HepG2 (cell line): ENCODE measurements at regions not wholly inside any gene's neighbourhood (a gene's known extent, or its start where the extent isn't known, plus 50 kb on each side); places are given as distances from the start of the nearest gene placed in this dataset.

Experiments used
- ATAC-seq: fragments of 200-7000 bp; cut with Tn5 transposase; 3 replicates; pipeline ENCODE4 v1.9.1; 2020; ENCODE audit warnings: mild to moderate bottlenecking, moderate library complexity
- BruUV-seq: library from RNA; stranded (reverse); fragments of 400-500 nt; replicated peaks from 2 replicates; lab custom pipeline; 2021; lab: Mats Ljungman, UMichigan
- CTCF ChIA-PET: fragments of 300-600 bp; formaldehyde crosslinking; extraction: SDS; loops from one replicate; lab custom pipeline; 2021; ENCODE audit warnings: low total read pairs, inconsistent platforms, low intra/inter-chr PET ratio; lab: Yijun Ruan, JAX
- POLR2A ChIA-PET: fragments of 350-600 bp; sonication (Branson Sonifier 250); formaldehyde crosslinking; loops from one replicate; lab custom pipeline; 2020; ENCODE audit warnings: antibody characterized with exemption, inconsistent platforms; lab: Yijun Ruan, JAX
- DNase-seq: peaks from one replicate; pipeline ENCODE4 v3.0.0-alpha.2; 2015; ENCODE audit warnings: low spot score
- FAIRE-seq: peaks from 3 replicates; lab custom pipeline; 2011; peaks lifted over from hg19 to GRCh38; lab: Jason Lieb, UNC
- H2AFZ ChIP-seq: one replicate; pipeline ENCODE4 v1.6.1; 2011; ENCODE audit warnings: low read length, inconsistent platforms
- H3K27ac ChIP-seq: fragments of 300-600 bp; 3 replicates; pipeline ENCODE4 v1.8.0; 2011; ENCODE audit warnings: mixed run types, mild to moderate bottlenecking, mixed read lengths, low read length, inconsistent platforms; ENCODE audit not compliant: insufficient read depth; ENCODE audit errors: extremely low read length
- H3K27me3 ChIP-seq, 2 experiments: fragments of 200-600 bp in 1 of 2; 2 replicates in 1 of 2; 3 replicates in 1 of 2; pipeline versions ENCODE4 v1.6.0 to v1.8.0; 2011; ENCODE audit warnings: low read length in 2 of 2, mild to moderate bottlenecking in 2 of 2, moderate library complexity in 2 of 2, inconsistent platforms in 1 of 2; ENCODE audit not compliant: insufficient read depth in 2 of 2, control insufficient read depth in 1 of 2
- H3K36me3 ChIP-seq, 2 experiments: fragments of 200-600 bp in 1 of 2; replicated peaks in 1 of 2; 2 replicates in 1 of 2; 3 replicates in 1 of 2; pipeline versions ENCODE4 v1.5.1 to v1.8.0; 2011; ENCODE audit warnings: low read length in 2 of 2, inconsistent platforms in 1 of 2; ENCODE audit not compliant: insufficient read depth in 2 of 2, control insufficient read depth in 1 of 2
- H3K4me1 ChIP-seq: 2 replicates; pipeline ENCODE4 v1.5.1; 2012; ENCODE audit warnings: low read length, inconsistent platforms; ENCODE audit not compliant: insufficient read depth
- H3K4me2 ChIP-seq: 2 replicates; pipeline ENCODE4 v1.6.0; 2011; ENCODE audit warnings: low read depth, low read length, inconsistent platforms
- H3K4me3 ChIP-seq, 3 experiments: fragments of 200-600 bp in 1 of 3; sonication (generic), shearing (Covaris generic) in 1 of 3; replicated peaks in 1 of 3; 2 replicates each; pipeline ENCODE4 v1.5.1; 2011 to 2016; ENCODE audit warnings: low read length in 3 of 3, inconsistent platforms in 2 of 3, low read depth in 2 of 3, mild to moderate bottlenecking in 2 of 3, control low read depth in 1 of 3, mixed read lengths in 1 of 3; ENCODE audit not compliant: insufficient read depth in 1 of 3
- H3K79me2 ChIP-seq: one replicate; pipeline ENCODE4 v1.6.1; 2011; ENCODE audit warnings: low read length, inconsistent platforms; ENCODE audit not compliant: insufficient read depth
- H3K9ac ChIP-seq: 2 replicates; pipeline ENCODE4 v1.6.0; 2011; ENCODE audit warnings: mild to moderate bottlenecking, low read depth, low read length, inconsistent platforms; ENCODE audit not compliant: insufficient read depth
- H3K9me3 ChIP-seq: 2 replicates; pipeline ENCODE4 v1.5.1; 2012; ENCODE audit warnings: mild to moderate bottlenecking, low read length
- H4K20me1 ChIP-seq: 2 replicates; pipeline ENCODE4 v1.6.0; 2011; ENCODE audit warnings: inconsistent platforms, mild to moderate bottlenecking, low read length, moderate library complexity; ENCODE audit not compliant: insufficient read depth
- AGO2 ChIP-seq: fragments of 200-400 bp; formaldehyde crosslinking; optimal IDR thresholded peaks from 2 replicates; pipeline ENCODE3; 2017; ENCODE audit warnings: mild to moderate bottlenecking, low read depth, low read length, moderate library complexity
- ELF4 ChIP-seq: sonication (generic); formaldehyde crosslinking; IDR thresholded peaks from 2 replicates; pipeline ENCODE4 v1.5.0; 2020; ENCODE audit warnings: missing genetic modification reagents, mild to moderate bottlenecking, moderate library complexity, borderline replicate concordance
- HHEX ChIP-seq: IDR thresholded peaks from 2 replicates; pipeline ENCODE4 v1.6.1; 2016; ENCODE audit warnings: control low read depth
- HNRNPL ChIP-seq: fragments of 200-400 bp; formaldehyde crosslinking; IDR thresholded peaks from 2 replicates; pipeline ENCODE4 v1.6.1; 2017; ENCODE audit warnings: mild to moderate bottlenecking, low read depth, low read length
- KMT2B ChIP-seq: IDR thresholded peaks from 2 replicates; pipeline ENCODE4 v1.6.1; 2016; ENCODE audit warnings: missing genetic modification reagents, missing compliant biosample characterization
- MXD4 ChIP-seq: IDR thresholded peaks from 2 replicates; pipeline ENCODE4 v1.6.1; 2016; ENCODE audit warnings: mild to moderate bottlenecking, missing biosample characterization, missing genetic modification reagents
- MYNN ChIP-seq: sonication (generic); formaldehyde crosslinking; IDR thresholded peaks from 2 replicates; pipeline ENCODE4 v1.4.0; 2020; ENCODE audit warnings: mild to moderate bottlenecking, low read depth, missing genetic modification reagents
- NCOA2 ChIP-seq: sonication (generic); formaldehyde crosslinking; IDR thresholded peaks from 2 replicates; pipeline ENCODE4 v1.8.0; 2022; ENCODE audit warnings: inconsistent platforms
- PRMT3 ChIP-seq: sonication (generic); formaldehyde crosslinking; IDR thresholded peaks from 2 replicates; pipeline ENCODE4 v1.8.1; 2022; ENCODE audit warnings: low read depth, mild to moderate bottlenecking, moderate library complexity, missing genetic modification reagents, borderline replicate concordance
- RXRB ChIP-seq: IDR thresholded peaks from 2 replicates; pipeline ENCODE4 v1.6.1; 2016; ENCODE audit warnings: borderline replicate concordance, missing genetic modification reagents, missing compliant biosample characterization
- SRSF9 ChIP-seq: fragments of 200-400 bp; formaldehyde crosslinking; IDR thresholded peaks from 2 replicates; pipeline ENCODE4 v1.6.1; 2018; ENCODE audit warnings: borderline replicate concordance, mild to moderate bottlenecking, low read depth, low read length; ENCODE audit not compliant: insufficient read depth, poor library complexity, severe bottlenecking
- ZFP37 ChIP-seq: sonication (generic); formaldehyde crosslinking; IDR thresholded peaks from 2 replicates; pipeline ENCODE4 v1.4.0; 2020; ENCODE audit warnings: missing genetic modification reagents, borderline replicate concordance
- ZNF335 ChIP-seq: sonication (generic); formaldehyde crosslinking; IDR thresholded peaks from 2 replicates; pipeline ENCODE4 v1.4.0; 2020; ENCODE audit warnings: missing genetic modification reagents
- ZNF703 ChIP-seq: sonication (generic); formaldehyde crosslinking; IDR thresholded peaks from 2 replicates; pipeline ENCODE4 v1.5.1; 2020; ENCODE audit warnings: missing genetic modification reagents, mild to moderate bottlenecking, moderate library complexity, borderline replicate concordance
- ZNF766 ChIP-seq: sonication (generic); formaldehyde crosslinking; IDR thresholded peaks from 2 replicates; pipeline ENCODE4 v1.5.0; 2020; ENCODE audit warnings: missing genetic modification reagents, borderline replicate concordance
- ZNF780A ChIP-seq: sonication (generic); formaldehyde crosslinking; IDR thresholded peaks from 2 replicates; pipeline ENCODE4 v1.8.0; 2022; ENCODE audit warnings: mild to moderate bottlenecking, missing genetic modification reagents, moderate library complexity
- WGBS: methylation state at CpG from one replicate; pipeline ENCODE4 v1.1.6; 2017; ENCODE audit warnings: low lambda C conversion rate; 5-methylcytosine and 5-hydroxymethylcytosine counted together
- in situ Hi-C: cut with HindIII; loops from 2 replicates; pipeline ENCODE4 v1.10.0; 2017; ENCODE audit warnings: low pct_unique_long_range_greater_than_20kb; ENCODE audit not compliant: extremely low pct_ligation_motif_present
- intact Hi-C: fragments of 100-400 bp; cut with micrococcal nuclease; formaldehyde crosslinking; loops from one replicate; pipeline ENCODE4 v1.10.0; 2022; ENCODE audit not compliant: unreplicated experiment
- TF ChIP-seq, protein P1 (sequence below): sonication (generic); formaldehyde crosslinking; IDR thresholded peaks from 2 replicates; pipeline ENCODE4 v1.4.0; 2020; ENCODE audit warnings: missing genetic modification reagents
- TF ChIP-seq, protein P2 (sequence below): sonication (generic); formaldehyde crosslinking; IDR thresholded peaks from 2 replicates; pipeline ENCODE4 v1.4.0; 2020; ENCODE audit warnings: missing genetic modification reagents

DNA sequence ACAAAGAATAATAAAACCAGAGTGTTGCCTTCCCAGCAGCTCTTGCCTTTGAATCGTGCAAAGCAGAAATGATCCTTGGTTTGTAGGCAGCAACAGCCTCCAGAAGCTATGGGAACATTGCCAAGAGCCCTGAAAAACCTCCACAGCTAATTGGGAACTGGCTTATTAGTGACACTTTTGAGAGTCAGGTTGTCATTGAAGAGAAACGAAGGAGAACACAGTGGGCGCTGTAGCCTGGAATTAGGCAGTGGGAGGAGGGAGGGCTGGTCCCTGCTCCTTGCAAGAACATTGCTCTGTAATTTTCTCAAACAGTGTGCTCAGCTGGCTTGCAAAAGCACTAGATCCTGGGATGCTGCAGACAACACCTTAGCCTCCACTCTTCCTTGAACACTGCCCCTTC lies 331.5 kb upstream of the EMCN start:
- CTCF ChIA-PET, result no interaction called here
- Histone ChIP-seq H3K9ac (no peak overlapping the region), H3K4me2 (no peak overlapping the region), H3K27me3 (no peaks in the 10 kb centered on the region), H3K27ac (no peak overlapping the region), H4K20me1 (no peaks in the 10 kb centered on the region), H3K9me3 (no peaks in the 10 kb centered on the region), H3K79me2 (no peaks in the 10 kb centered on the region), H3K4me1 (no peaks in the 10 kb centered on the region), H2AFZ (no peak overlapping the region), H3K36me3 (no peaks in the 10 kb centered on the region), H3K4me3 (no peak overlapping the region)
- TF ChIP-seq ELF4 (CRISPR knock-in tag) (no peak), ZNF335 (CRISPR knock-in tag) (no peak), AGO2 (no peak), ZNF766 (CRISPR knock-in tag) (no peak), ZFP37 (CRISPR knock-in tag) (no peak), ZNF780A (CRISPR knock-in tag) (no peak), SRSF9 (no peak), PRMT3 (CRISPR knock-in tag) (no peak), NCOA2 (CRISPR knock-in tag) (no peak), MXD4 (CRISPR knock-in tag) (no peak), HHEX (CRISPR knock-in tag) (no peak), MYNN (CRISPR knock-in tag) (no peak), HNRNPL (no peak), ZNF703 (CRISPR knock-in tag) (no peak), KMT2B (CRISPR knock-in tag) (no peak), RXRB (CRISPR knock-in tag) (no peak)
- TF ChIP-seq, protein P1, sequence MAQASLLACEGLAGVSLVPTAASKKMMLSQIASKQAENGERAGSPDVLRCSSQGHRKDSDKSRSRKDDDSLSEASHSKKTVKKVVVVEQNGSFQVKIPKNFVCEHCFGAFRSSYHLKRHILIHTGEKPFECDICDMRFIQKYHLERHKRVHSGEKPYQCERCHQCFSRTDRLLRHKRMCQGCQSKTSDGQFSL (CRISPR knock-in tag), result no peak
- TF ChIP-seq, protein P2, sequence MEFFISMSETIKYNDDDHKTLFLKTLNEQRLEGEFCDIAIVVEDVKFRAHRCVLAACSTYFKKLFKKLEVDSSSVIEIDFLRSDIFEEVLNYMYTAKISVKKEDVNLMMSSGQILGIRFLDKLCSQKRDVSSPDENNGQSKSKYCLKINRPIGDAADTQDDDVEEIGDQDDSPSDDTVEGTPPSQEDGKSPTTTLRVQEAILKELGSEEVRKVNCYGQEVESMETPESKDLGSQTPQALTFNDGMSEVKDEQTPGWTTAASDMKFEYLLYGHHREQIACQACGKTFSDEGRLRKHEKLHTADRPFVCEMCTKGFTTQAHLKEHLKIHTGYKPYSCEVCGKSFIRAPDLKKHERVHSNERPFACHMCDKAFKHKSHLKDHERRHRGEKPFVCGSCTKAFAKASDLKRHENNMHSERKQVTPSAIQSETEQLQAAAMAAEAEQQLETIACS (CRISPR knock-in tag), result no peak
- DNase-seq (no peak), FAIRE-seq (no peak), ATAC-seq (no peak)
- intact Hi-C loops, result no loop called here
- in situ Hi-C loops, result no loop called here
- 50% methylated on average over 3 of the region's 3 CpGs for WGBS
- BruUV-seq, result no TSS peak
- POLR2A ChIA-PET, result no interaction called here
